ENCODE measurements at regions not wholly inside any gene's neighbourhood (a gene's known extent, or its start where the extent isn't known, plus 50 kb on each side); places are given as distances from the start of the nearest gene placed in this dataset.

GRCh38 chr17:70810609-70811008 lies 641.3 kb downstream of the KCNJ2 start:
- Histone ChIP-seq H3K4me1 (replicated peaks; ENCODE audit: insufficient read depth) (no peaks in the 10 kb centered on the region; the same call in 1 of the 2 replicates), H3K36me3 (ENCODE audit: low read depth) (no peaks in the 10 kb centered on the region), H4K20me1 (ENCODE audit: insufficient read depth) (no peaks in the 10 kb centered on the region), H3K9me3 (ENCODE audit: insufficient read depth, low read depth) (no peaks in the 10 kb centered on the region), H2AFZ (no peak overlapping the region), H3K27me3 (ENCODE audit: insufficient read depth, low read depth) (no peaks in the 10 kb centered on the region), H3K79me2 (ENCODE audit: low read depth) (no peaks in the 10 kb centered on the region), H3F3A (ENCODE audit: insufficient read depth, low read depth) (no peaks in the 10 kb centered on the region), H3K27ac (no peak overlapping the region), H3K4me3 (no peak overlapping the region), H3K9me2 (ENCODE audit: insufficient read depth) (no peaks in the 10 kb centered on the region), H3K4me2 (no peak overlapping the region)
- POLR2A ChIA-PET (ENCODE audit: unreplicated experiment), result no interaction called here
- intact Hi-C loops (cut with micrococcal nuclease; ENCODE audit: unreplicated experiment), result no loop called here
- TF ChIP-seq, protein P1, sequence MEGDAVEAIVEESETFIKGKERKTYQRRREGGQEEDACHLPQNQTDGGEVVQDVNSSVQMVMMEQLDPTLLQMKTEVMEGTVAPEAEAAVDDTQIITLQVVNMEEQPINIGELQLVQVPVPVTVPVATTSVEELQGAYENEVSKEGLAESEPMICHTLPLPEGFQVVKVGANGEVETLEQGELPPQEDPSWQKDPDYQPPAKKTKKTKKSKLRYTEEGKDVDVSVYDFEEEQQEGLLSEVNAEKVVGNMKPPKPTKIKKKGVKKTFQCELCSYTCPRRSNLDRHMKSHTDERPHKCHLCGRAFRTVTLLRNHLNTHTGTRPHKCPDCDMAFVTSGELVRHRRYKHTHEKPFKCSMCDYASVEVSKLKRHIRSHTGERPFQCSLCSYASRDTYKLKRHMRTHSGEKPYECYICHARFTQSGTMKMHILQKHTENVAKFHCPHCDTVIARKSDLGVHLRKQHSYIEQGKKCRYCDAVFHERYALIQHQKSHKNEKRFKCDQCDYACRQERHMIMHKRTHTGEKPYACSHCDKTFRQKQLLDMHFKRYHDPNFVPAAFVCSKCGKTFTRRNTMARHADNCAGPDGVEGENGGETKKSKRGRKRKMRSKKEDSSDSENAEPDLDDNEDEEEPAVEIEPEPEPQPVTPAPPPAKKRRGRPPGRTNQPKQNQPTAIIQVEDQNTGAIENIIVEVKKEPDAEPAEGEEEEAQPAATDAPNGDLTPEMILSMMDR (conservative IDR thresholded peaks at IDR 0.05), result no peak
- no peak for TF ChIP-seq EZH2 (IDR thresholded peaks at IDR 0.05; ENCODE audit: low read depth)
- no peak for DNase-seq
- BruUV-seq (replicated peaks), result no TSS peak
- CTCF ChIA-PET, result no interaction called here

DNA sequence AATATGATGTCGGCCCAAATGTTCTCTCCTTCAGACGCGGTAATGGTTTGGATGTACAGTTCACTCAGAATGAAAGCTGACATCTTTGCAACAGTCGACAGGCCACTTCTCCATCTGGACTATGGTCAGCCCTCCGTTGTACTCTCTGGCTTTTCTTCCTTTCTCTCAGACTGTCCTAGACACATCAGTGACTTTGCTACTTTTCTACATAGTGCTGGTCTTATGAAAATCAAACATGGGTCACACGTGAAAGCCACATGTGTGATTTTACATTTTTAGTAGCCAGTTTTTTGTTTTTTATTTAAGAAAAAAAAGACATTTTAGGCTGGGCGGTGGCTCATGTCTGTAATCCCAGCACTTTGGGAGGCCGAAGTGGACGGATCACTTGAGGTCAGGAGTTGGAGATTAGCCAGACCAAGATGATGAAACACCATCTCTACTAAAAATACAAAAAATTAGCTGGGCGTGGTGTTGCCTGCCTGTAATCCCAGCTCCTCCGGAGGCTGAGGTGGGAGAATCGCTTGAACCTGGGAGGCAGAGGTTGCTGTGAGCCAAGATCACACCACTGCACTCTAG lies 644.1 kb downstream of the KCNJ2 start:
- Histone ChIP-seq H2AFZ (no peak overlapping the region), H4K20me1 (ENCODE audit: insufficient read depth) (no peaks in the 10 kb centered on the region), H3K9me3 (ENCODE audit: insufficient read depth, low read depth) (no peaks in the 10 kb centered on the region), H3F3A (ENCODE audit: insufficient read depth, low read depth) (no peaks in the 10 kb centered on the region), H3K27me3 (ENCODE audit: insufficient read depth, low read depth) (no peaks in the 10 kb centered on the region), H3K9me2 (ENCODE audit: insufficient read depth) (no peaks in the 10 kb centered on the region), H3K27ac (no peak overlapping the region), H3K36me3 (ENCODE audit: low read depth) (no peaks in the 10 kb centered on the region), H3K79me2 (ENCODE audit: low read depth) (no peaks in the 10 kb centered on the region), H3K4me1 (replicated peaks; ENCODE audit: insufficient read depth) (no peaks in the 10 kb centered on the region; the same call in 1 of the 2 replicates), H3K4me3 (no peak overlapping the region), H3K4me2 (no peak overlapping the region)
- CTCF ChIA-PET, result no interaction called here
- DNase-seq, result no peak
- POLR2A ChIA-PET (ENCODE audit: unreplicated experiment), result no interaction called here
- no TSS peak for BruUV-seq (replicated peaks)
- TF ChIP-seq EZH2 (IDR thresholded peaks at IDR 0.05; ENCODE audit: low read depth), result no peak
- TF ChIP-seq, protein P1 (conservative IDR thresholded peaks at IDR 0.05), result no peak
- intact Hi-C loops (cut with micrococcal nuclease; ENCODE audit: unreplicated experiment), result no loop called here

DNA sequence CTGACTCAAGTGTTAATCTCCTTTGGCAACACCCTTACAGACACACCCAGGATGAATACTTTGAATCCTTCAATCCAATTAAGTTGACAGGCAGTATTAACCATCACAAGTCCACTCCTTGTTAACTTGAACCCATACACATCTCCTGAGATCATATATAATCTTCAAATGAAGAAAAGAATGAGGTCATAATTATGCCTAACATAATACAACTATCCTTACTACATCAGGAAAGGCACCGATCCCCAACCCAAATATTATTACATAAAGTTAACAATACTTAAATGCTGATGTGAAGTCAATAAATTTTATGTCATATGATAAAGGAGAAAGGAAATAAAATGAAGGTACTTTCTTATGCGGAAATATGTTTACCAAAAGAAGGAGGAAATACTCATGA lies 649.9 kb downstream of the KCNJ2 start:
- no peaks in the 10 kb centered on the region for H3F3A ChIP-seq (ENCODE audit: insufficient read depth, low read depth)
- H4K20me1 ChIP-seq (ENCODE audit: insufficient read depth), result no peaks in the 10 kb centered on the region
- no peak overlapping the region for H2AFZ ChIP-seq
- no peak overlapping the region for H3K4me3 ChIP-seq
- H3K9me3 ChIP-seq (ENCODE audit: insufficient read depth, low read depth), result no peaks in the 10 kb centered on the region
- intact Hi-C loops (cut with micrococcal nuclease; ENCODE audit: unreplicated experiment), result no loop called here
- ChIA-PET CTCF (no interaction called here), POLR2A (ENCODE audit: unreplicated experiment) (no interaction called here)
- no peak for DNase-seq
- no peaks in the 10 kb centered on the region for H3K79me2 ChIP-seq (ENCODE audit: low read depth)
- no peaks in the 10 kb centered on the region for H3K4me1 ChIP-seq (replicated peaks; ENCODE audit: insufficient read depth)
- H3K4me2 ChIP-seq, result no peak overlapping the region
- H3K27me3 ChIP-seq (ENCODE audit: insufficient read depth, low read depth), result no peaks in the 10 kb centered on the region
- H3K9me2 ChIP-seq (ENCODE audit: insufficient read depth), result no peaks in the 10 kb centered on the region
- TF ChIP-seq, protein P1 (conservative IDR thresholded peaks at IDR 0.05), result no peak
- TF ChIP-seq EZH2 (IDR thresholded peaks at IDR 0.05; ENCODE audit: low read depth), result no peak
- no peaks in the 10 kb centered on the region for H3K36me3 ChIP-seq (ENCODE audit: low read depth)
- no TSS peak for BruUV-seq (replicated peaks)
- H3K27ac ChIP-seq, result no peak overlapping the region

Data from PC-9 (cell line).